NCI-H524 treated with DMSO at 0.1 percent for 48 hours (cell line): ENCODE measurements at regions not wholly inside any gene's neighbourhood (a gene's known extent, or its start where the extent isn't known, plus 50 kb on each side); places are given as distances from the start of the nearest gene placed in this dataset.
"Not testable (repeated sequence)": the region's sequence is repeated elsewhere in the genome, so short reads cannot be mapped to it uniquely, and the experiment has no call there.

ENCODE experiments used
- DNase-seq: peaks from one replicate; lab custom pipeline; 2025; lab: John Stamatoyannopoulos, UW

DNA sequence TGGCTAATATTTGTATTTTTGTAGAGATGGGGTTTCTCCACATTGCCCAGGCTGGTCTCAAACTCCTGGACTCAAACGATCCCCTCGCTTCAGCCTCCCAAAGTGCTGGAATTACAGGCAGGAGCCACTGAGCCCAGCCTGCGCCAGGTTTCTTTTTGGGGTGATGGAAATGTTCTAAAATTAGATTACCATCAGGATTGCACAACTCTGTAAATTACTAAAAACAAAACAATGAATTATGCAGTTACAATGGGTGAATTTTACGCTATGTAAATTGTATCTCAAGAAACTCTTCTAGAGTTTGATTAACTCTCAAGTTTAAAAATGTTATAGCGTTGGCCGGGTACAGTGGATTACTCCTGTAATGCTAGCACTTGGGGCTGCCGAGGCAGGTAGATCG is 118.9 kb upstream of the TBL1X start:
- no peak for DNase-seq

DNA sequence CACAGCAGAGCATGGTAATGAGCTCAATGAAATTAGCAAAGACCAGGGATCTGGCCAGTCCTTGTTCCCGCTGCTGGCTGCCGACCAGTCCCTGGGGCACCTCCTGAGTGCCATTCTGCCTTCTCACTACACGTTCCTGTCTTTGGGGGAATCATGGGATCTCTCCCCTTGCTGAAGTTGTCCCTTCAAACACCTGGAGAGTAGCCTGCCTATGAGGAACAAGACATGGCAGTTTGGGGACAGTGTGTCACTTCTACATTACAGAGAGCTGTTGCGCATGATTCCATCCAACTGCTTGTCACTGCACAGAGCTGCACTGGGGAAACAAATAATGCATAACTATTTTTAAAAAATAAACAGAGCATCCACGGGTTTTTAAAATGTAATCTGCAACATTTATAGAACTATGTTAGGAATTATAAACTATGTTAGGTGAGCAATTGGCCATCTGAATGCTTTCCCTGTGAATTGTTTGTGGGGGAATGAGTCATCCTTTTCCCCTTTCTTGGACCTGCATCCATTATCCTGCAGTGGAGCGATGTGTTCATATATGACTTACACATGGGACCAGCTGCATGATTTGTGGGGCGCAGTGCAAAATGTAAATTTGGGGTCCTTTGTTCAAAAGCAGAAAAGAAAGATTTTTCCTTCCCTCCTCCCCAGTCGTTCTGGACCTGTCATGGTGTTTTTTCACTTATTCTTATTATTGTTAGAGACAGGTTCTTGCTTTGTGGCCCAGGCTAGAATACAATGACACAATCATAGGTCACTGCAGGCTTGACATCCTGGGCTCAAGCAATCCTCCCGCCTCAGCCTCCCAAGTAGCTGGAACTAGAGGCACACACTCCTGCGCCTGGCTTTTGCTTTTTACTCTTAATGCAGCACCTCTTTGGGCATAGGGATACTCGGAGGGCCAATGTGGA is 115.0 kb upstream of the TBL1X start:
- DNase-seq: no peak

DNA sequence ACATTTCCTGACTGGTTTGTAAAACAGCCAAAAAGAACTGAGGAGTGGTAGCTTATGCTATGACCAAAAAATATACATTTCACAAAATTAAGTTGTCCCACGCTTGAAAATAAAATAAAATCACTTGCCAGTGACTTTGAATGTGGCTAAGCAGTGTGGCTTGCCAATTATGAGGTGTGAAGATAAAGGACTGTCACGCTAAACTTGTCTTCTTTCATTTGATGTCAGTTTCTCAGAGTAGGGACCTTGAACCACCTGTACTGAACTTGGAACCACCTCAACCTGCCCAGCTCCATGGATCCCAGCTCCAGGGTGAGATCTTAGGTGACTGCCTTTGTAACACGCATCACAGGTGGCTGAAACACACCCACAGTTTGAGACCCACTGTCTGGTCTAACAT is 113.7 kb upstream of the TBL1X start:
- no peak for DNase-seq

DNA sequence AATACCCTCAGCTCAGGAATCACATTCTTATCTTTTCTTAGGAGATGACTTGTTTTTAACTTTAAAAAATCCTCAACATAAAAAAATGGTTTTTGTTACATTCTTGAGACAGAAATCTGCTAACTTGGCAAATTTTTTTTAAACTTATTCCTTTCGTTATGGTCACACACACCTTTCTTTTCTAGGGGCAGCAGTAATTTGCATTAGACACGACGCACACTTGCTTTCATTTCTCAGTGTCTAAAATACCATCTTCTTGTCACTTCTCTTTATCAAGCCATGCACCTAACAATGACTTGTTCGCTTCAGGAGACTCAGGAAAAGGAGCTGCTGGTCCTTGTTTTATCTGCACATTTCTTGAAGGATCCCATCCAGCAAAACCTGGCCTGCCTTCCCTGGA is 112.6 kb upstream of the TBL1X start:
- DNase-seq: no peak

DNA sequence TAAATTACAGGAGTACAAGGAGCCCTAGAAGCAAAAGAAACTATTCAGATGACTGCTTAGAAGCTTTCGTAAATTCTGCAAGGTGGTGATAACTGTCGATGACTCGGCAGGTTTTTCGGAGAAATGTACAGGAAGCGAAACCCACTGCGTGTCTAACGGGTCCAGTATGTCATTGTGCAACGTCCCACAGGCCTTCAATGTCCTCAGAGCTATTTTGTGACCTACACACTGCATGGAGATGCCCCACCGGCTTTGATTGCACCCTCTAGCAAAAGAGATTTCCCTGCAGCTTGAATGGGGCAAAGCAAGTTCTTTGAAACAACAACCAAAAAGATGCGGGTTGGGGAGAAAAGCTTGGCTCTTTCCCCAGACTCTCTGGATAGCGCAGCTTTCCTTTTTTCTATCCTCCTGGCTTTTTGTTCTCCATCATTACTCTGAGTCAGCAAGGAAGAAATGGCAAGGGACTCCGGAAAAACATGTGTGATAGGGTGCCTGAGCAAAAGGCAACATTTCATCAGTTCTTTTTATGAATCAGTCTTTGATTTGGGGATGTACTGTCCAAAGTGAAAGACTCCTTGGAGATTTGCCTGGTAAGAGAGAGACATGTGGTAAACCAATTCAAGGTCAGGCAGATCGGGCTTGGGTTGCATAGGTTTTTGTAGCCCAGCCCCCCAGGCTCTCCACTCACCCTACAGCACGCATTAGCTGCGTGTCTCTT is 112.0 kb upstream of the TBL1X start:
- no peak for DNase-seq

DNA sequence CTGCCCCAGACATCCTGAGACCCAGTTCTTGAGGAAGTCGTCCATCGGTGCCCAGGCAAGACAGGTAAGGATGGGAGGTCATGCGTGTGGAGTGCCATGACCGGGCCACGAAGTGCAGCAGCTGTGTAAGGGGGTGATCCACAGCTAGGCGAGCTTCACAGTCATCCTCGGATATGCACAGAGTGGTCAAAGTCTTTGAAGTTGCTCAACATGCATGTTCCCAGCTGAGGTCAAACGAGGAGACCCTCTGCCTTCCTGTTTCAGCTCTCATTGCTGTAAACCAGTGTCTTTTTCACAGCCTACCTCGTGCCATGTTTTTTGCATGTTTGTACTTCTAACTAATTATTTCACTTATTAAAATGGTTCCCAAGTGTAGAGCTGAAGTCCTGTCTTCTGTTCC is 109.9 kb upstream of the TBL1X start:
- DNase-seq: no peak

DNA sequence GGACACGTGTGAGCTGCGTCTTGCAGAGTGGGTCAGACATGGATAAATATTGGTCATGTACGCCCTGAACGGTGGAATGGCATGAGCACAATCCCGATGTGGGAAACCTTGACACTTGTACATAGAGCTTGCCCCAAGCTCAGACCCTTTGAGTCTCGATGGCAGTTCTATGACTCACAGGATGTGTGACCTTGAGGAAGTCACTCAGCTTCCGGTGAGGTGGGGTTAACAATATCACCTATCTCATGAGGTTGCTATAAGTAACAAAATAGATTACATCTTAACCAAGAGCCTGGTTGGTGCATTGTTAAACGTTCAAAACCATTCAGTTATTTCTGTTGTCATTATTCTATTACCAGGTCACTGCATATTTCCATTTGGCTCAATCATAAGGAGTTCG is 109.1 kb upstream of the TBL1X start:
- DNase-seq: no peak

DNA sequence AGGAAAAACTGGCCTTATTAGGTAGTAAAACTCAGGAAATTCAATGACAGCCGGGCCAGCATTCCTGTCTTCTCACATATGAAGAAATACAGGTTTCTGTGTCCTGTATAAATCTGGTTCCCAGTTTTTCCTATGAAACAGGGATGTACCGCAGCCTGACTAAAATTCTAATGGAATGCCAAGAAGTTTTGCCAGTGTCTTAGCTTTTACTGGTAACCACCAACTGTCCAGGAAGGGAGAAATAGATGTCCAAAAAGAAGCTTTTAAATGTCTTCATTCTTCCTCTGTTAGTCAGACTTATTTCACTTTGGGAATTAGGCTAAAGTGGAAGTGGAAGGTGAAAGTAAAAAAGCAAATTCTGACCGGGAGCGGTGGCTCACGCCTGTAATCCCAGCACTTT is 108.0 kb upstream of the TBL1X start:
- DNase-seq: no peak

DNA sequence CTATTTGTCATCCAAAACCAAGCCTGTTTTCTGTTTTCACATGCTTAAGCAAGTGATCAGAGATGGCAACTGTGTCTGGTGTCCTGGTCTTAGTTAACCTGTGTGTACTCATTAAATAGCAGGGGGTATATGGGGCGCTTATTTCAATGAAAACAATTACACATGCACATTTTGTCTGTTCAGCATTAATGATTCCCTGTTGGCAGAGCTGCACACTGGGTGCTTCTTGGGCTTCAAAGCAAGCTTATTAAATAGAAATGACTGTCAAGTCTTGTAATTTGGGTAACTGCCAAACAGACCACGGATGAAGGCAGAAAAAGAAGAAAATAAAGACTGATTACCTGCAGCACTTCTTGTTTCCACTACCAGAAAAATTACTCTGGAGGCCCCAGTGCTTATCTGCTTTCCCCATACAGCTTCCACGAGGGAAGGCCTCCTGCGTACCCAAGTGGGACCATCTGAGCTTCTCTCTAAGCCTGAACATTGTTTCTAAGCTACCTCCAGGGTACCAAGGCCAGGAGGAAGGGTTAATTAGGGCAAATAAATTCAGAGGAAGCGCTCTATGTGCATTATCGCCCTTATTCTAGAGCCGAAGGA is 107.2 kb upstream of the TBL1X start:
- no peak for DNase-seq

DNA sequence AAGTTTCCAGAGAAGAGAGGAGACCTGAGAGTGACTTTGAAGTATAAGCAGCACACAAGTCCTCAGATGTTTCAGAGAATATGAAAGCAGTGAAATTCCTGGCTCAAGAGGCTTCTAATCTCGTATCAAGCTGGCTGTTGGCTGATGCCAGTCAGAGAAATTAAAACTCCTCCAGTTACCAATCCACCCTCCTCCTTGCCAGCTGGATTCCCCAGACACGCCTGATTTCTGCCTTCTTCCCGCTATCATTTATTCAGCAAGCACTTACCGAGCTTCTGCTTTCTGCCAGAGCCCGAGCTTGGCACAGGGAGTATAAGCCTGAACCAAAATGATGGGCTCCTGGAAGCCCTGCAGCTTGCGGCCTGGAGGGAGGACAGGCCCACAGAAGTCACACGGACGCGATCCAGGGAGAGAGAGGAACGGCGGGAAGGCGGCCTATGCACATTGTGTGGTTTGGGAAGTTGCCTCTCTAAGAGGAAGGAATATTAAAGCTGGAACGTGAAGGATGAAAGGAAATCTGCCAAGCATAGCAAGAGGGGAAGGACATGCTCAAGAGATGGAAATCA is 102.4 kb upstream of the TBL1X start:
- no peak for DNase-seq

DNA sequence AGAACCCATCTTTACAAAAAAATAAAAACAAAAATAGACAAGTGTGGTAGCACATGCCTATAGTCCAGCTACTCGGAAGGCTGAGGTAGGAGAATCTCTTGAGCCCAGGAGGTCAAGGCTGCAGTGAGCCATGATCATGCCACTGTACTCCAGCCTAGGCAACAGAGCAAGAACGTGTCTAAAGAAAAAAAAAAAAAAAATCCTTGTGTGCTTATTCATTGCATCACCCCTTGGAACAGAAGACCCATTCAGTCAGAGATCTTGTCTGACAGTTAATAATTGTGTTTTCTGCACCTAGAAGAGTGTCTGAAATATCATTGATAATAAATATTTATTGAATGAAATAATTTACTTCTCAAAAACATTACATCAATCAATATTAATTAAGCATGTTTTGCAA is 97.4 kb upstream of the TBL1X start:
- DNase-seq: no peak

DNA sequence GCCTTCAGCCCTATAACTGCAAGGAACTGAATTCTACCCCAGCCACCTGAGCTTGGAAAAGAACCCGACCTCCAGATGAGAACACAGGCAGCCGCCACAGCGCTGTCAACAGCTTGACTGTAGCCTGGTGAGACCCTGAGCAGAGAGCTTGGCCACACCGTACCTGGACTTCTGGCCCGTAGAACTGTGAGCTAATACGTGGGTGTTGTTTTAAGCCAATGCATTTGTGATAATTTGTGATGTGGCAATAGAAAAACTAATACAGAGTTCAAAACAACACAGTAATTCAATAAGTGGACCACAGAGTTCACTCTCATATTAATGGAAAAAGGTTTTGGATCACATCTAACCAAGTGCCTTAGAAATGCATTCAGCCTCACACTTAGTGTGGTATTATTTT is 96.6 kb upstream of the TBL1X start:
- DNase-seq: no peak

DNA sequence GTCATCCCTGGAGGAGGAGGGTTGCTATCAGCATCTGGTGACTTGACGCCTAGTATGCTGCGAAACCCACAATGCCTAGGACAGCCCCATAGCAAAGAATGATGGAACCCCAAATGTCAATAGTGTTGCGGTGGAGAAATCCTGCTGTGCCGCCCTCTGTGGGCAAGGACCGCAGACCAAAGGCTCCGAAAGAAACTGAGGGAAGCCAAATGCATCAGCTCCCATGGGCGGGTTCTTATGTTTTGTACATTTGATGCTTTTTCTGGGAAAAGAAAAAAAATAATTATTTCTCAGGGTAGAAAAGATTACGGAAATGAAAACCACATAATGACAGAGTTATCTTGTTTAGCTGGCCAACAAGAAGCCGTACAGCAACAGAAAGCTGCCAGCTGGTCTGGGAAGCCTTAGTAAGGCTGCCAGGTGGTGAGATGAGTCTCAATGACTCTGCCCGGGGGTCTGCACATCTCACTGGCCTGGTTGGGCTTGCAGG is 95.0 kb upstream of the TBL1X start:
- DNase-seq: no peak

DNA sequence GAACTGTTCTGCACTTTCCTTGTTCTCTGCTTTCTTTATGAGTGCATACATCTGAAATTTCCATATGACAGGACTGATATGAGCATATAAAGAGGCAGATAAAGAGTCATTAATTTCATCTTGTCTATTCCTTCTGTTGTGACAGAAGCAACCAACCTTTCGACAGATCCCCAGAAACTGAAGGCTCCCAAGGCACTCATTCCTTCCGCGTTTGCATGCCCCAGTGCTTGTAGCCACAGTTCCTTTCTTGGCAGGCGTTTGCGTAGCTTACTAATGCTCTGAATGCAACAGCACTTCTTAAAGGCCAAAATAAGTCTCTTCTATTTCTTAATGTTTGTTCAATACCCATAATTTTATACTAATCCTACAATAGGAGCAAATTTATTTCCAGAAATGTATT is 94.0 kb upstream of the TBL1X start:
- DNase-seq: no peak

DNA sequence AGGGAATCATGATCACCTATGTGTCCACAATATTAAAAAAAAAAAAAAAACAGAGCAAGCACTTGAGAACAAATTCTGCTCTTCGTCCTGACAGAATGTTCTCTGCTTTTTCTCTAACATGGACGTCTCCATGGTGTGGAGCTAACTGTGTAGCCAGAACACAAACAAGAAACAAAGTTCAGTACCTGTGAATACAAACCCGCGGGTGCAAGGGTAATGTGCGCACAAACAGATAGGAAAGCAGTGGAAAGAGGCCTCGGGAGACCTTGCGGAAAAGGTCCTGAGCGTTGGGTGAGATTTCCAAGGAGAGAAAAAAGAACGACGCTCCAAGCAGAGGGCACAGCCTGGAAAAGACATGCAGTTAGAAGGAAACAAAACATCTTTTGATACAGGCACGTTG is 92.0 kb upstream of the TBL1X start:
- DNase-seq: no peak

DNA sequence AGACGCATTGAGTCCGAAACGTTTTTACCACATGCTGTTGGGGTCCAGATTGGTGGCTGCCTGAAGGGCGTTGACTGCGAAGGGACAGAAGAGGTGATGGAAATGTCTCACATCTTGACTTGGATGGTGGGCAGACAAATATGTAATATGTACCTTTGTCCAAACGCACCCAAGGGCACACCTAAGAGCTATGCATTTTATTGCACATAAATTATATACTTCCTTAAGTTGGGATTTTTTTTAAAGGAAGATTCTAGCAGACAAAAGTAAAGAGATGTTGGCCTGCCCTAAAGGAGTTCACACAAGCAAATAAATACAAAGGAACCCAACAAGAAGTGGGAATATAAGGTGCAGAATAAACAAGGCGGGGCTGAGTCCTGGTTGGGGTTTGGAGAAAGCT is 91.1 kb upstream of the TBL1X start:
- DNase-seq: no peak

DNA sequence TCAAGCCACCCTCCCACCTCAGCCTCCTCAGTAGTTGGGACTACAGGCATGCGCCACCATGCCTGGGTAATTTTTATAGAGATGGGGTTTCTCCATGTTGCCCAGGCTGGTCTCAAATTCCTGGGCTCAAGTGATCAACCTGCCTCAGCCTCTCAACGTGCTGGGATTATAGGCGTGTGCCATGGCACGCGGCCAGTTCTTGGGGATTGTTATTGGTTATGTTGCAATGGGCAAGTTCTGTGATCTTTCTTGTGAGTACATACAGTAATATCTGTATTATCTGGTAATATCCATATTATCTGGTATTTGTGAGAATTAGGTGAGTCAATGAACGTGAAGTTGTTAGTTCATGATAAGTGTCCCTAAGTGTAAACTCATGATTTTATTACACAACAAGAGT is 90.3 kb upstream of the TBL1X start:
- DNase-seq: no peak

DNA sequence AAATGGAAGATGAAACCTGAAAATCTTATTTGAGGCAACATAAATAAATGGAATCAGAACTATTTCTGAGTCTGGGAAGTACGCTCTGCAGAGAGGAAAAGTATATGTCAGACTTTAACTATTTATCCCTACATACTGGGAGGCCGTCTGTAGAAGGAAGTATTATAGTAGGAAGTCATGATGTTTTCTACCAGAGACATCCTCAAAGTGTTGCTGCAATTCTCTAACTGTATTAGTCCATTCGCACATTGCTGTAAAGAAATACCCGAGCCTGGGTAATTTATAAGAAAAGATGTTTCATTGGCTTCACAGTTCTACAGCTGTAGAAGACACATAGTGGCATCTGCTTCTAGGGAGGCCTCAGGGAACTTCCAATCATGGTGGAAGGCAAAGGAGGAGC is 88.7 kb upstream of the TBL1X start:
- no peak for DNase-seq

DNA sequence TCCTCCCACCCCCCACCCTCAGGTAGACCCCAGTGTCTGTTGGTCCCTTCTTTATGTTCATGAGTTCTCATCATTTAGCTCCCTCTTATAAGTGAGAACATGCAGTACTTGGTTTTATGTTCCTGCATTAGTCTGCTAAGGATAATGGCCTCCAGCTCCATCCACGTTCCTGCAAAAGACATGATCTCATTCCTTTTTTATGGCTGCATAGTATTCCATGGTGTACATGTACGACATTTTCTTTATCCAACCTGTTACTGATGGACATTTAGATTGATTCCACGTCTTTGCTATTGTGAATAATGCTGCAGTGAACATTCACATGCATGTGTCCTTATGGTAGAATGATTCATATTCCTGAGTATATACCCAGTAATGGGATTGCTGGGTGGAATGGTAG is 87.6 kb upstream of the TBL1X start:
- DNase-seq: not testable (repeated sequence)

DNA sequence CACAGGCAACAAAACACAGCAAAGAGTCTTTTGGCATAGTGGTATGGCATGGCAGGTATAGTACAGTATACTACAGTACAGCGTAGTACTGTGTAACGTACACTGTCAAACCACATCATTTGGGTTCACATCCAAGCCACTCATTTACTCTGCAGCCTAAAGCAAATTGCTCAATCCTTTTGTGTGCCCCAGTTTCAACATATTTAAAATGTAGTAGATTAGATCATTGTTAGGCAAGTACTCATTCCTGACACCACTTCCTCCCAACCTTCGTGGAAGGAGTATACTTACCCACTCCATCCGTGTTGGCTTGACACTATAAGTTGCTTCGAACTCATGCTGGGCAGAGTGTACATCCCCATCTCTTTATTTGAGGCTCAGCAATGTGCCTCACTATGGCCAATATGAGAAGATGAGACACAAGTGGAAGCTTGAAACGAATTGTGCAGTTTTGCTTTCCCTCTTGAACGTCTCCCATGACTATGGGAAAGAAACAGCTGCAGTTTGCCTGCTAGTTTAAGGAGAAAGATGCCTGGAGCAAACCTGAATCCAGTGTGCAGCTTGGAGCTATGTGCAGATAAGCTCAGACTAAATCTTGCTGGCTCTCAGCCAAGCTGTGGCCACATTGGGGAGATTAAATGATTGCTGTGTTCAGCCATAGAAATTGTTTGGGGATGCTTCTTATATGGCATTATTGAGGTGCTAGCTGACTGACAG is 85.7 kb upstream of the TBL1X start:
- no peak for DNase-seq

DNA sequence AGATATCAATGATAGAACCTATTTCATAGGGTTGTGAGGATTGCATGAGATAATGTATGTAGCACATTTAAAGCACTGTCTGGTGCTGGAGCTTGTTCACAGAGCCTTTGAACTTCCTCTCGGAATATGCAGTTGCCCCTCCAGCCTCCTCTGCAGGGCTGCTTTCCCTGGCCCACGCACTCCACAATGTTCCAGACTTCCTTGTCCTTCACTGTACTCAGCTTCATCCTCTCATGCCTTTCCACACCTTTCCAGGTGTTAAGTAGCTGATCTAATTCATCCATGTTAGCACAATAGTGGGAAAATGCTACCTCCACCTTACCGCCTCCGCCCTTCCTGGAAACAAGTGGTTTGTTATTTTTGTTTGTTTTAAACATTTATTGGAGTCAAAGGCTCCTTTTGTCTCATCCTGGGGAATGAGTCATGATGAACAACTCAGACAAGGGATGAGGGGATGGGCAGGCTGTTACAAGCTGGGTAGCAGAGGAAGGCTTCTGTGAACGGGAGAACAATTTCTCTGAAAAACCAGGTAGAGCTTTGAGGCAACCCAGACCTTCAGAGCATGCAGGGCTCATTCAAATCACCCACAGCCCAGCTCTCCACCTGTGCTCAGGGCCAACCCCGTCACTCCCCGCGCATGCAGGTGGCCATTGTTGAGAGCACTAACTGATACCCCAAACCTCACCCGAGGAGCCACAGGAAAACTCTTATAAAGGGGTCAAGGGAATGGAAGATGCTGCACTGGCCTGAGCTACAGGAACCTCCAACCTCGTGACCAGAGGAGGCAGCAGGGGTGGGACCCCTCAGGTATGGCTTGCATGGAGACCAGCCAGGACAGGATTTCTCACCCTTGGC is 84.9 kb upstream of the TBL1X start:
- no peak for DNase-seq
